HG02840 (cell line): ENCODE measurements at regions not wholly inside any gene's neighbourhood (a gene's known extent, or its start where the extent isn't known, plus 50 kb on each side); places are given as distances from the start of the nearest gene placed in this dataset.

ENCODE experiments used
- ATAC-seq: cut with Tn5 transposase; IDR thresholded peaks from one replicate; pipeline ENCODE4 v1.9.1; 2021; ENCODE audit warnings: mild to moderate bottlenecking, moderate library complexity, moderate number of reproducible peaks; ENCODE audit not compliant: unreplicated experiment, low FRiP score

- no peak for ATAC-seq
These were observed 70.0 kb upstream of the SLC6A6 start for GRCh38 chr3:14332392-14332791.

GRCh38 chr3:14333215-14333614 lies 69.2 kb upstream of the SLC6A6 start:
- ATAC-seq = no peak

DNA sequence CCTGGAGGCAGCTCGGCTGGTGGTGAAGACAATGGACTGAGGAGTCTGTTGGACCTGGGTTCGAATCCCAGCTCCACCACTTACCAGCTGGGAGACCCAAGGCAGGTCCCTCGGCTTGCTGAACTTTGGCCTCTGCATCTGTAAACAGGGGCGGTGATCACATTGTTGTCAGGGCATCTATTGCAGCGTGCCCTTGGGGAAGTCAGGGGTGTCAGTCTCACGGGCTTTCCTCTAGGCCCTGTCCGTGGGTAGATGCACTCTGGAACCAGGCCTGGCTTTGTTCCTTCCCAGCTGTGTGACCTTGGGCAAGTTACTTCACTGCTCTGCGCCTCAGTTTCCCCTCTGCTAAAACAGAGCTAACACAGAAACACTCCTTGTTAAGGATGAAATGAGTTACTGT lies 68.8 kb upstream of the SLC6A6 start:
- ATAC-seq = no peak

GRCh38 chr3:14334136-14334535 lies 68.3 kb upstream of the SLC6A6 start:
- no peak for ATAC-seq

DNA sequence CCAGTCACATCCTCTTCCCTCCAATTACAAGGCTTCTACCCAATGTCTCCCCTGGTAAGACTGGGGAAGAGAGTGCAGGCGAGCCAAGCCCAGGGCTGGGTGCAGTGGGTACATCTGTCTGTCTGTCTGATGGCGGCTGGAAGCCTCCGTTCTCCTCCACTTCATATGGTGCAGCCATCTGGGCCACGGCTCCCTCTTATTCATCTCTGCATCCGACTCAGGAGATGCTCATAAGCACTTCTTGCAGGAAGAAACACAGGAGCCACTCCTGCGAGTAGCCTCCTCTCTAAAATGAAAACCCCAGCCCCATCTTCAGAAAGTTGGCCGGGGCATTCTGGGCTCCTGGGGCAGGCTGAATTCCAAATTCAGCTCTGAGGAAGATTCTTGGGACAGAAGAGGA lies 67.5 kb upstream of the SLC6A6 start:
- no peak for ATAC-seq

DNA sequence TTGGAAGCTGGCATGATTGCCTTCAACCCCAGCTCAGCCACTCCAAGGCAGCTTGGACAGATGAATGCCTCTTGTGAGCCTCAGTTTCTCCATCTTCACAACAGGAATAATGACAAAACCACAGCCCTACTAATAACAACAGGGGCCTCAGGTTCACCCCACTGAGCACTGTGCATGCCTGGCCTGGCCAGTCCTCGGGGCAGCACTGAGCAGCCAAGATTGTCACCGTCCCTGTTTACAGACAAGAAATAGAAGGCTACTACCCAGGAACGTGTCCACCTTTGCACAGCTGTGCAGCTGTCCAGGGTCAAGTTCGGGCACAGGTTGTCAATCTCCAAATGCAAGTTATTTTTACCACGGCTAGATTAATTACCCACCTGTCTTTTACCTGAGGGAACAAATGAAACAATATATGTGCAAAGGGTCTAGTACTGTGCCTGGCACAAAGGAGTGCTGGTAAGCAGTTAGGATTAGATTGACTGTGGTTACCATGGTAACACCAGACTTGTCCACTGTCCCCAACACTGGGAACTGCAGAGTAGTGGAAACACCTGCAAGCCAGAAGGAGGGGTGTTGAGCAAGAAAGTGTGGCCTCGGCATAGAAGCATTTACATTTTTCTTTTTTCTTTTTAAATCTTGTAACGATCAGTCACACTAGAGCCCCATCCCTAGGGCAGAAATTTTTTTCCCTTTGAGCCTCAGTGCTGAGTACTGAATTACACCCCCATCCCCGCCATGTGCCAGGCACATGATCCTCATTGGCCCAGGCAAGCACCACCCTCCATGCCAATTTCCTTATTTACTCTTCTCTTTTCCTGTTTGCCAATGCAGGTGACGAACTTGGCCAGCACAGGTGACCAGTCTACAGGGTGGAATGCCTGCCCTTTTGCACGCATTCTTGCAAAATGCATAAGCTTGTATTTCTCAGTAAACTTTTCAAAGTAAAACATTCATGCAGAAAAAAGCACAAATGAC lies 66.3 kb upstream of the SLC6A6 start:
- ATAC-seq = no peak

DNA sequence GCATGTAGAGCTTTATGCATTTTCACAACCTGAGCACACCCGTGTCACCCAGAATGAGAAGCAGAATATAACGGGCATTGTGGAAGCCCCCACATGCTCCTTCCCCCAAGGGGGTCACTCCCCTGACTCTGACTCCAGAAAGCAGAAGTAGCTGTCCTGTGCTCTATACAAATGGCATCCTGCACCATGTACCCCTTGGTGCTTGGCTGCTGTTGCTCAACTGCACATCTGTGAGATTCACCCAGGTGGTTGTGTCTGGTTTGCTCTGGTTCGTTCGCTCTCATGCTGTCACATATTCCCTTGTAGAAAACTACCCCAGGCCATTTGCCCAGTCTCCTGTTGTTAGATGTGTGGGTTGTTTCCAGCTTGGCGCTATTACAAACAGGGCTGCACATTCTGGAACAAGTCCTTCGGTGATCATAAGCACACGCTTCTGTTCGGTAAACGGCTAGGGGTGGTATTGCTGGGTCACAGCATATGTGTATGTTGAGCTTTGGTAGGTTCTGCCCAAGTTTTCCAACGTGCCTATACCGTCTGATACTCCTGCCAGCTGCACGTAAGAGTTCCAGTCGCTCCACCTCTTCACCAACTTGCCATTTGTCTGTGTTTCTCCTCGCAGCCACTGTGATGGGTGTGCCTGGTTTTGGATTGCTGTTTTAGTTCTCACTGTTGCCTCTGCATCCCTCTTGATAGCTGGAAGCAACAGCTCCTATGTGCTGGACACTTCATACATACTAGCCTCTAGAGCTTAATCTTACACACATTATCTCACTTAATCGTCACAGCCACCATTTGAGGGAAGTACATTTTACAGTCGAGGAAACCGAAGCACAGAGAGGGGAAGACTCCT lies 65.4 kb upstream of the SLC6A6 start:
- ATAC-seq = no peak

DNA sequence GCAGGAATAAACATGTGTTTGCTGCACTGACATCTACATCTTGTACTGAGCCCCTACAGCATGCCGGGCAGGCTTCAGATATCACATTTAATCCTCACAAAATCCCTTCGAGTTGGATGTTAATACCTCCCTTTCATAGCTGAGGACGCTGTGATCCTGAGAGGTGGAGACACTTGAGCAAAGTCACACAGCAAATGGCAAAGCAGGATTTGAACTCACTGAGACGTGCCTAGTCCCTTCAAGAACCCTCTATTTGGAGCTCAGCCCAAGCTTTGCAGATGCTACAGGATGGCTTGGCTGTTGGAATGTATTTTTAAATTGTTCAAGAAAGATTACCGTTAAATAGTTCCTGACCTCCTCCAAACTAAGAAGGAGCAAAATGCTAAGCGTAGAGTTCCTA lies 64.6 kb upstream of the SLC6A6 start:
- no peak for ATAC-seq

DNA sequence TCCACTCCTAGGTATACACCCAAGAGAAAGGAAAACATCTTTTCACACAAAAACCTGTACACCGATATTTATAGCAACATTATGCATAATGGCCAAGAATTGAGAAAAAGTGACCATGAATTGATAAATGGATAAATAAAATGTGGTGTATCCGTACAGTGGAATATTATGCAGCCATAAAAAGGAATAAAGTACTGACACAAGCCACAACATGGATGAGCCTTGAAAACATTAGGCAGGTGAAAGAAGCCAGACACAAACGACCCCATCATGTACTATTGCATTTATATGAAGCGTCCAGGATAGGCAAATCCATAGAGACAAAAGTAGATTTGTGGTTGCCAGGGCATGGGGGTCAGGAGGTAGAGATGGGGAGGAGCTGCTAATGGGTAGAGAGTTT lies 64.2 kb upstream of the SLC6A6 start:
- ATAC-seq = no peak

DNA sequence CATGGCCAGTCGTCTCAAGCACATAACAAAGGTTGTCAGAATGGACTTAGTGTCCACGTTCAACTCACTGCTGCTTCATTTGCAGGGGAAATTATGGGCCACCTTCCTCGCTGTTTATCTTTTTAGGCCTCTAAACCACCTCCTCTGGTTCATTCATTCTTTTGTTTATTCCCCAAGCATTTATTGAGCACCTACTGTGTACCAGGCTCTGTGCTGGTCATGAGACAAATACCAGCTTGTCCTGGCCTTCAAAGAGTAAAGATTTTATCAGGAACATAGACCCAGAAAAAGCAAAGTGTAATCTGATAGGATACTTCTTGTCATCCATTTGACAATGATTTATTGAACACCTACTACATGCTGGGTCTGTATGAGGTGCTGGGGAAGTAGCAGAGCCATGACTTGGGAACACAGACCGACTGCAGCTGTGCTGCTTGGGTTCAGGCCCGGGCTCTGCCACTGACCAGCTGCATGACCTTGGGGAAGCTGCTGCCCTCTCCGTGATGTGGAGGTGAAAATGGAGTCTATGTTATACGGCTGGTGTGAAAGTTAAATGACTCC lies 63.4 kb upstream of the SLC6A6 start:
- ATAC-seq = no peak

- no peak for ATAC-seq
These were observed 61.3 kb upstream of the SLC6A6 start for GRCh38 chr3:14340960-14341708.

- ATAC-seq = no peak
These were observed 58.9 kb upstream of the SLC6A6 start for GRCh38 chr3:14343338-14344112.

DNA sequence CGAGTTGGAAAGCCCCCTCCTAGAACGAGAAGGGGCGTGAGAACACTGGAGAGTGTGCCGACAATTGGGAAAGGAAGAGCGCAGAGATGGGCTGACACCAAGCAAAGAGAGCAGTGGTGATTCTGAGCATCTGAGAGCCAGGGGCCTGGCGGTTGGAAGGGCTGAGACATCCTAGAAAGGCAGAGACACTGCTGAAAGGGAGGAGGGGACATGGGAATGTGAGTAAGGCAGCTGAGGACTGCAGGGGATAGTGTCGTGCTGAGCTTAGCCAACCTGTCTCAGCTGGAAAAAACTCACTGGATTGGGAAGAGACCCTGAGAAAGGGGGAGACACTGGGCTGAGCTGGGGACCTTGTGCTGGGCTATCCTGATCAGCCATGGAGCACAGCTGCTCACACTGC lies 58.1 kb upstream of the SLC6A6 start:
- no peak for ATAC-seq

GRCh38 chr3:14345496-14346150 lies 56.8 kb upstream of the SLC6A6 start:
- ATAC-seq = no peak

GRCh38 chr3:14346191-14346590 lies 56.2 kb upstream of the SLC6A6 start:
- ATAC-seq = no peak

- no peak for ATAC-seq
These were observed 55.8 kb upstream of the SLC6A6 start for GRCh38 chr3:14346642-14347041.

- no peak for ATAC-seq
These were observed 55.3 kb upstream of the SLC6A6 start for GRCh38 chr3:14347110-14347509.

DNA sequence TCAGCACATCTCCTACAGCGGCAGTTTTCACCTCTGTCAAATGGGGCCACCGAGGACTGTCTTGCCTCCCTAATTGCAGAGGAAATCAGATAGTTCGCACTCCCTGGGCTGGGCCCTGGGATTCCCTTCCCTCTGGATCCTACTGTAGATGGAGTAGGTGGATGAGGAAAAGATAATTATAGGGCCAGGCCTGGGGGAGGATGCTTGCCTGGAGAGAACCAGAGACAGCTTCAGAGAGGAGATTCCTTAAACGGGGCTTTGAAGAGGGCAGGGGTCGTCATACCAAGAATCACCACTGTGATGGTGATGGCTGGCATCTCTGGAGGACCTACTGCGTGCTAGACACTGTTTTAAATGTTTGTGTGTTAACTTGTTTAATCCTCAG lies 50.8 kb upstream of the SLC6A6 start:
- no peak for ATAC-seq

DNA sequence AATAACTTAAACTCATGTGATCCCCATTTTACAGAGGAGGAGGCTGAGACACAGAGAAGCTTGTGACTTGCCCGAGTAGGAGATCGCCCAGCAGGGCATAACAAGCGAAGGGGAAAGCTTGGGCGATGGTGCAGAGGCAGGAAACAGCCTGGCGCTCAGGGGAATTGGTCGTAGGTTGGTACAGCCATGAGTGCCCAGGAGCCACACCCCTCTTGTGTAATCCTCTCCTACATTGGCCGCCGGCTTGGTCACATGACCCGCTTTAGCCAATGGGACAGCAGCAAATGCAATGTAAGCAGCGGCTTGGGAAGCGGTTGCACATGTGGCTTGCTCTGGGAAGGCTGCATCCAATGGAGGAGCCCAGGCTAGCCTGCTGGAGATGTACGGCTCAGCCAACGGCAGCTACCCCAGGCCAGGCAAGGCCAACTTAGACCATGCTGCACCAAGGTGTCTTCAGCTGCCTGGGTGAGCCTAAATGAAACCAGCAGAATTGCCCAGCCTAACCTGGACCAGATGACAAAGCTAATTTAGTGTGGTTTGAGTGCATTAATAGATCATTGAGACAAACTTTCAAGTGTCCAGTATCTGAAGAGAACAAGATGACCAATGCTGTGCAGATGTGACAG lies 50.3 kb upstream of the SLC6A6 start:
- ATAC-seq = no peak
